Gastrocnemius medialis (tissue), 4 donors: ENCODE measurements at regions not wholly inside any gene's neighbourhood (a gene's known extent, or its start where the extent isn't known, plus 50 kb on each side); places are given as distances from the start of the nearest gene placed in this dataset.

Experiments
- CTCF ChIP-seq, 5 experiments: fragments of 450-650 bp in 3 of 5; fragments of 200-600 bp in 2 of 5; sonication (generic) in 2 of 5; IDR thresholded peaks in 4 of 5; conservative IDR thresholded peaks in 1 of 5; 1 replicate in 4 of 5; 2 replicates in 1 of 5; pipeline ENCODE4 v1.5.1; 2016 to 2019; ENCODE audit warnings: antibody characterized with exemption in 5 of 5, mild to moderate bottlenecking in 3 of 5, moderate library complexity in 3 of 5
- POLR2A ChIP-seq, 2 donors: fragments of 450-650 bp; IDR thresholded peaks; one replicate each; pipeline ENCODE4 v1.6.1; 2017; ENCODE audit warnings: antibody characterized with exemption in 2 of 2, mild to moderate bottlenecking in 2 of 2, moderate library complexity in 2 of 2

GRCh38 chr21:27300770-27301169 is 333.9 kb upstream of the ADAMTS5 start:
- TF ChIP-seq CTCF (IDR thresholded peaks at IDR 0.05 in 4 of 5, conservative IDR thresholded peaks at IDR 0.05 in 1 of 5) (no peak), POLR2A (IDR thresholded peaks at IDR 0.05) (no peak)
